ENCODE measurements at regions not wholly inside any gene's neighbourhood (a gene's known extent, or its start where the extent isn't known, plus 50 kb on each side); places are given as distances from the start of the nearest gene placed in this dataset.

GRCh38 chr1:243931957-243932356 lies 81.9 kb upstream of the AKT3 start:
- intact Hi-C loops (cut with DNase I) = no loop called here
- Histone ChIP-seq H3K27ac (no peak overlapping the region), H3K4me1 (no peaks in the 10 kb centered on the region), H3K36me3 (no peaks in the 10 kb centered on the region), H3K4me3 (replicated peaks in 1 of 3) (no peak overlapping the region), H3K9me3 (no peaks in the 10 kb centered on the region), H3K27me3 (no peaks in the 10 kb centered on the region)
- TF ChIP-seq CTCF (IDR thresholded peaks at IDR 0.05) (no peak), POLR2A (IDR thresholded peaks at IDR 0.05) (no peak)
- no peak for DNase-seq
- 88 to 93% methylated on average over 4 of the region's 4 CpGs for WGBS, 2 donors

GRCh38 chr1:243930822-243931671 lies 81.0 kb upstream of the AKT3 start:
- DNase-seq = no peak
- Histone ChIP-seq H3K27ac (no peak overlapping the region), H3K4me3 (replicated peaks in 1 of 3) (no peak overlapping the region), H3K36me3 (no peaks in the 10 kb centered on the region), H3K9me3 (no peaks in the 10 kb centered on the region), H3K4me1 (no peaks in the 10 kb centered on the region), H3K27me3 (no peaks in the 10 kb centered on the region)
- TF ChIP-seq CTCF (IDR thresholded peaks at IDR 0.05) (no peak), POLR2A (IDR thresholded peaks at IDR 0.05) (no peak)
- WGBS, 2 donors = 12 to 29% methylated on average over 14 to 24 of the region's 24 CpGs
- intact Hi-C loops (cut with DNase I) = no loop called here

GRCh38 chr1:243927381-243927780 lies 77.3 kb upstream of the AKT3 start:
- no peaks in the 10 kb centered on the region for H3K27me3 ChIP-seq
- DNase-seq = no peak
- WGBS, 2 donors = 79 to 81% methylated on average over 2 of the region's 2 CpGs
- no peaks in the 10 kb centered on the region for H3K36me3 ChIP-seq
- TF ChIP-seq POLR2A (IDR thresholded peaks at IDR 0.05) (no peak), CTCF (IDR thresholded peaks at IDR 0.05) (no peak)
- H3K27ac ChIP-seq = no peak overlapping the region
- intact Hi-C loops (cut with DNase I) = no loop called here
- H3K9me3 ChIP-seq = no peaks in the 10 kb centered on the region
- H3K4me1 ChIP-seq = no peaks in the 10 kb centered on the region
- no peak overlapping the region for H3K4me3 ChIP-seq (replicated peaks in 1 of 3)

- 40 to 53% methylated on average over 6 of the region's 6 CpGs for WGBS, 2 donors
- intact Hi-C loops (cut with DNase I) = no loop called here
These were observed 76.8 kb upstream of the AKT3 start for GRCh38 chr1:243926803-243927245.

More at GRCh38 chr1:243926803-243927245, 76.8 kb upstream of the AKT3 start:
- Histone ChIP-seq H3K9me3 (no peaks in the 10 kb centered on the region), H3K27ac (no peak overlapping the region), H3K36me3 (no peaks in the 10 kb centered on the region), H3K27me3 (no peaks in the 10 kb centered on the region), H3K4me1 (no peaks in the 10 kb centered on the region), H3K4me3 (replicated peaks in 1 of 3) (no peak overlapping the region)
- TF ChIP-seq CTCF (IDR thresholded peaks at IDR 0.05) = no peak
- no peak for TF ChIP-seq POLR2A (IDR thresholded peaks at IDR 0.05)
- DNase-seq = no peak
